H9 (cell line): ENCODE measurements at regions not wholly inside any gene's neighbourhood (a gene's known extent, or its start where the extent isn't known, plus 50 kb on each side); places are given as distances from the start of the nearest gene placed in this dataset.

Experiments
- DNase-seq: peaks from one replicate; pipeline ENCODE4 v3.0.0-alpha.2; 2017
- H2AFZ ChIP-seq: one replicate; pipeline ENCODE4 v1.6.1; 2013; ENCODE audit warnings: mild to moderate bottlenecking, low read length, control low read depth, moderate library complexity
- H2AK5ac ChIP-seq: 2 replicates; pipeline ENCODE4 v1.6.1; 2013; ENCODE audit warnings: low read length, control low read depth, mixed read lengths; ENCODE audit not compliant: insufficient read length
- H2BK120ac ChIP-seq: one replicate; pipeline ENCODE4 v1.6.1; 2013; ENCODE audit warnings: low read depth, mild to moderate bottlenecking, low read length, control low read depth, inconsistent platforms; ENCODE audit not compliant: poor library complexity, severe bottlenecking
- H2BK12ac ChIP-seq: 2 replicates; pipeline ENCODE4 v1.6.1; 2013; ENCODE audit warnings: low read length, control low read depth, mixed read lengths, low read depth; ENCODE audit not compliant: insufficient read length
- H2BK15ac ChIP-seq: 2 replicates; pipeline ENCODE4 v1.6.1; 2013; ENCODE audit warnings: low read depth, low read length, control low read depth
- H2BK20ac ChIP-seq: one replicate; pipeline ENCODE4 v1.6.1; 2013; ENCODE audit warnings: low read depth, mild to moderate bottlenecking, low read length, control low read depth, inconsistent platforms; ENCODE audit not compliant: poor library complexity, severe bottlenecking
- H2BK5ac ChIP-seq: 2 replicates; pipeline ENCODE4 v1.6.1; 2013; ENCODE audit warnings: low read length, control low read depth, mixed read lengths; ENCODE audit not compliant: insufficient read length
- H3K14ac ChIP-seq: 2 replicates; pipeline ENCODE4 v1.6.1; 2013; ENCODE audit warnings: low read length, control low read depth; ENCODE audit not compliant: insufficient read depth
- H3K18ac ChIP-seq: 2 replicates; pipeline ENCODE4 v1.6.1; 2013; ENCODE audit warnings: low read depth, mild to moderate bottlenecking, mixed read lengths, low read length, control low read depth; ENCODE audit not compliant: insufficient read length
- H3K23ac ChIP-seq: 2 replicates; pipeline ENCODE4 v1.6.1; 2013; ENCODE audit warnings: low read length, control low read depth, mixed read lengths, low read depth; ENCODE audit not compliant: insufficient read length
- H3K23me2 ChIP-seq: 2 replicates; pipeline ENCODE4 v1.6.1; 2013; ENCODE audit warnings: low read depth, mild to moderate bottlenecking, mixed read lengths, low read length, control low read depth; ENCODE audit not compliant: insufficient read length, poor library complexity, severe bottlenecking
- H3K27ac ChIP-seq: 2 replicates; pipeline ENCODE4 v1.5.1; 2013; ENCODE audit warnings: low read length, control low read depth, mixed read lengths, low read depth; ENCODE audit not compliant: insufficient read length
- H3K27me3 ChIP-seq: 2 replicates; pipeline ENCODE4 v1.6.1; 2013; ENCODE audit warnings: low read length, control low read depth, inconsistent platforms; ENCODE audit not compliant: insufficient read depth
- H3K4ac ChIP-seq: 2 replicates; pipeline ENCODE4 v1.6.1; 2013; ENCODE audit warnings: low read depth, mild to moderate bottlenecking, control low read depth, inconsistent platforms, low read length, moderate library complexity
- H3K4me1 ChIP-seq: 2 replicates; pipeline ENCODE4 v1.6.1; 2013; ENCODE audit warnings: low read length, control low read depth, inconsistent platforms; ENCODE audit not compliant: insufficient read depth
- H3K4me2 ChIP-seq: 2 replicates; pipeline ENCODE4 v1.6.1; 2013; ENCODE audit warnings: low read length, control low read depth, mixed read lengths; ENCODE audit not compliant: insufficient read length, insufficient read depth
- H3K56ac ChIP-seq: 2 replicates; pipeline ENCODE4 v1.6.1; 2013; ENCODE audit warnings: low read depth, mild to moderate bottlenecking, mixed read lengths, low read length, control low read depth; ENCODE audit not compliant: insufficient read length
- H3K79me1 ChIP-seq: 2 replicates; pipeline ENCODE4 v1.6.1; 2013; ENCODE audit warnings: low read depth, mild to moderate bottlenecking, moderate library complexity, low read length, control low read depth, inconsistent platforms; ENCODE audit not compliant: insufficient read depth, poor library complexity, severe bottlenecking
- H3K79me2 ChIP-seq: 2 replicates; pipeline ENCODE4 v1.6.1; 2013; ENCODE audit warnings: low read length, control low read depth, inconsistent platforms; ENCODE audit not compliant: insufficient read depth
- H3K9ac ChIP-seq: 2 replicates; pipeline ENCODE4 v1.6.1; 2013; ENCODE audit warnings: low read length, control low read depth, mixed read lengths; ENCODE audit not compliant: insufficient read length; ENCODE audit errors: extremely low read depth
- H3K9me3 ChIP-seq: one replicate; pipeline ENCODE4 v1.6.1; 2013; ENCODE audit warnings: low read depth, low read length, inconsistent platforms; ENCODE audit not compliant: control insufficient read depth
- H3T11ph ChIP-seq: one replicate; pipeline ENCODE4 v1.6.1; 2013; ENCODE audit warnings: mild to moderate bottlenecking, low read length, control low read depth, inconsistent platforms
- H4K20me1 ChIP-seq: one replicate; pipeline ENCODE4 v1.6.1; 2013; ENCODE audit not compliant: control insufficient read depth, insufficient read length, insufficient read depth
- H4K5ac ChIP-seq: 2 replicates; pipeline ENCODE4 v1.6.1; 2013; ENCODE audit warnings: low read depth, mild to moderate bottlenecking, mixed read lengths, low read length, control low read depth; ENCODE audit not compliant: insufficient read length
- H4K8ac ChIP-seq: replicated peaks from 2 replicates; pipeline ENCODE4 v1.6.1; 2013; ENCODE audit warnings: low read length, control low read depth, mixed read lengths, low read depth; ENCODE audit not compliant: insufficient read length
- H4K91ac ChIP-seq: 2 replicates; pipeline ENCODE4 v1.6.1; 2013; ENCODE audit warnings: low read depth, mild to moderate bottlenecking, moderate library complexity, mixed read lengths, low read length, control low read depth; ENCODE audit not compliant: insufficient read length
- H3K27ac Mint-ChIP-seq, 3 experiments: 2 replicates in 2 of 3; 3 replicates in 1 of 3; pipeline ENCODE4 v1.8.0; 2020 to 2021; ENCODE audit warnings: mixed read lengths in 3 of 3, mild to moderate bottlenecking in 1 of 3, moderate library complexity in 1 of 3
- H3K27me3 Mint-ChIP-seq: 2 replicates; pipeline ENCODE4 v1.8.0; 2021; ENCODE audit warnings: low read depth, mild to moderate bottlenecking, moderate library complexity, mixed read lengths
- H3K36me3 Mint-ChIP-seq, 3 experiments: 2 replicates in 2 of 3; 3 replicates in 1 of 3; pipeline ENCODE4 v1.8.0; 2020 to 2021; ENCODE audit warnings: low read depth in 3 of 3, mixed read lengths in 3 of 3; ENCODE audit not compliant: insufficient read depth in 1 of 3
- H3K4me1 Mint-ChIP-seq, 2 experiments: 2 replicates each; pipeline ENCODE4 v1.8.0; 2020; ENCODE audit warnings: mixed read lengths in 2 of 2
- H3K4me3 Mint-ChIP-seq, 2 experiments: 2 replicates in 1 of 2; 3 replicates in 1 of 2; pipeline ENCODE4 v1.8.0; 2020 to 2021; ENCODE audit warnings: mild to moderate bottlenecking in 2 of 2, mixed read lengths in 2 of 2, moderate library complexity in 1 of 2
- H3K9me3 Mint-ChIP-seq, 2 experiments: 2 replicates in 1 of 2; 3 replicates in 1 of 2; pipeline ENCODE4 v1.8.0; 2020; ENCODE audit warnings: mild to moderate bottlenecking in 2 of 2, mixed read lengths in 2 of 2, moderate library complexity in 1 of 2
- CTCF ChIP-seq: fragments of 200-600 bp; sonication (generic); conservative IDR thresholded peaks from 3 replicates; pipeline ENCODE4 v1.8.0; 2021; ENCODE audit warnings: antibody characterized with exemption, mild to moderate bottlenecking
- WGBS: extraction: QIAGEN DNeasy Blood & Tissue Kit; methylation state at CpG from one replicate; pipeline ENCODE4 v1.1.7; 2013; ENCODE audit warnings: missing lambda C conversion rate, low lambda C conversion rate, mixed read lengths; ENCODE audit not compliant: insufficient read length; ENCODE audit errors: extremely low coverage; 5-methylcytosine and 5-hydroxymethylcytosine counted together

GRCh38 chr16:87125206-87126155 lies 191.7 kb downstream of the C16orf95 start:
- no peak overlapping the region for H3K27ac Mint-ChIP-seq
- Histone ChIP-seq H4K5ac (no peak overlapping the region), H2BK20ac (no peak overlapping the region), H3K4me2 (no peak overlapping the region), H3K9ac (no peak overlapping the region), H4K20me1 (no peaks in the 10 kb centered on the region), H3K79me2 (no peaks in the 10 kb centered on the region), H4K8ac (no peak overlapping the region), H3K18ac (no peak overlapping the region), H3T11ph (no peak overlapping the region), H2BK12ac (no peak overlapping the region), H3K27ac (no peak overlapping the region), H3K4ac (no peak overlapping the region), H3K56ac (no peak overlapping the region), H2AK5ac (no peak overlapping the region), H3K4me1 (no peaks in the 10 kb centered on the region), H3K79me1 (no peaks in the 10 kb centered on the region), H3K23me2 (no peaks in the 10 kb centered on the region), H3K23ac (no peak overlapping the region), H3K27me3 (no peaks in the 10 kb centered on the region), H2AFZ (no peak overlapping the region), H2BK15ac (no peak overlapping the region), H3K14ac (no peak overlapping the region), H3K9me3 (no peaks in the 10 kb centered on the region), H4K91ac (no peak overlapping the region), H2BK5ac (no peak overlapping the region), H2BK120ac (no peak overlapping the region)
- no CpG with 5 or more reads among the region's 38 CpGs for WGBS
- H3K27me3 Mint-ChIP-seq, result peaks cover 10% of the 10 kb centered on the region
- H3K4me3 Mint-ChIP-seq, result no peak overlapping the region
- peaks cover 2 to 8% (median 2%) of the 10 kb centered on the region in 3 experiments; a peak in 4 of 7 replicates for H3K36me3 Mint-ChIP-seq
- peaks cover 5 to 8% of the 10 kb centered on the region in 2 experiments for H3K4me1 Mint-ChIP-seq
- peaks cover 0 to 8% of the 10 kb centered on the region in 2 experiments; a peak in 4 of 5 replicates for H3K9me3 Mint-ChIP-seq
- DNase-seq, result no peak
- TF ChIP-seq CTCF, result no peak
